GM23338 (cell line): ENCODE measurements at regions not wholly inside any gene's neighbourhood (a gene's known extent, or its start where the extent isn't known, plus 50 kb on each side); places are given as distances from the start of the nearest gene placed in this dataset.
"Not testable (repeated sequence)": the region's sequence is repeated elsewhere in the genome, so short reads cannot be mapped to it uniquely, and the experiment has no call there.

Experiments
- ATAC-seq: fragments of 200-7000 bp; cut with Tn5 transposase; 3 replicates; pipeline ENCODE4 v1.9.1; 2020
- DNase-seq: peaks from one replicate; pipeline ENCODE4 v3.0.0-alpha.2; 2015; ENCODE audit warnings: low spot score
- H2AFZ ChIP-seq: fragments of 200-600 bp; sonication (generic); 2 replicates; pipeline ENCODE4 v1.8.0; 2016; ENCODE audit warnings: antibody characterized with exemption, mild to moderate bottlenecking, moderate library complexity
- H3F3A ChIP-seq: fragments of 200-600 bp; sonication (generic); replicated peaks from 2 replicates; pipeline ENCODE4 v1.8.0; 2017; ENCODE audit warnings: antibody characterized with exemption, mixed run types, low read depth
- H3K27ac ChIP-seq: fragments of 200-600 bp; sonication (generic); 2 replicates; pipeline ENCODE4 v1.6.1; 2016; ENCODE audit warnings: low read depth
- H3K27me3 ChIP-seq: fragments of 200-600 bp; sonication (generic); 2 replicates; pipeline ENCODE4 v1.8.0; 2016; ENCODE audit warnings: mild to moderate bottlenecking, mixed run types, moderate library complexity; ENCODE audit not compliant: insufficient read depth
- H3K36me3 ChIP-seq: fragments of 200-600 bp; sonication (generic); 2 replicates; pipeline ENCODE4 v1.8.0; 2016; ENCODE audit warnings: mild to moderate bottlenecking; ENCODE audit not compliant: insufficient read depth
- H3K4me1 ChIP-seq: fragments of 200-600 bp; sonication (generic); 2 replicates; pipeline ENCODE4 v1.8.0; 2016; ENCODE audit warnings: mild to moderate bottlenecking, moderate library complexity; ENCODE audit not compliant: insufficient read depth
- H3K4me2 ChIP-seq: fragments of 200-600 bp; sonication (generic); 2 replicates; pipeline ENCODE4 v1.7.1; 2017; ENCODE audit warnings: mixed run types
- H3K4me3 ChIP-seq: fragments of 200-600 bp; sonication (generic); 2 replicates; pipeline ENCODE4 v1.6.1; 2016; ENCODE audit warnings: mixed run types
- H3K79me2 ChIP-seq: fragments of 200-600 bp; sonication (generic); replicated peaks from 2 replicates; pipeline ENCODE4 v1.8.0; 2017; ENCODE audit warnings: mild to moderate bottlenecking; ENCODE audit not compliant: insufficient read depth
- H3K9me2 ChIP-seq: fragments of 200-600 bp; sonication (generic); 2 replicates; pipeline ENCODE4 v1.8.0; 2017; ENCODE audit not compliant: insufficient read depth
- H4K20me1 ChIP-seq: fragments of 200-600 bp; sonication (generic); replicated peaks from 2 replicates; pipeline ENCODE4 v1.8.0; 2017; ENCODE audit warnings: mild to moderate bottlenecking; ENCODE audit not compliant: insufficient read depth
- H3K27ac Mint-ChIP-seq: 2 replicates; pipeline ENCODE4 v1.8.0; 2020; ENCODE audit warnings: inconsistent platforms, mild to moderate bottlenecking, moderate library complexity, mixed read lengths
- H3K27me3 Mint-ChIP-seq: 3 replicates; pipeline ENCODE4 v1.8.0; 2022; ENCODE audit warnings: low read depth, mild to moderate bottlenecking, moderate library complexity, mixed read lengths, inconsistent platforms; ENCODE audit not compliant: insufficient read depth, poor library complexity
- H3K36me3 Mint-ChIP-seq: 3 replicates; pipeline ENCODE4 v1.8.0; 2021; ENCODE audit warnings: low read depth, mild to moderate bottlenecking, inconsistent platforms, moderate library complexity, mixed read lengths
- H3K4me1 Mint-ChIP-seq: 3 replicates; pipeline ENCODE4 v1.8.0; 2020; ENCODE audit warnings: mild to moderate bottlenecking, inconsistent platforms, mixed read lengths
- H3K4me3 Mint-ChIP-seq: 3 replicates; pipeline ENCODE4 v1.8.0; 2021; ENCODE audit warnings: moderate library complexity, mild to moderate bottlenecking, inconsistent platforms, mixed read lengths
- H3K9me3 Mint-ChIP-seq: 3 replicates; pipeline ENCODE4 v1.8.0; 2020; ENCODE audit warnings: moderate library complexity, mild to moderate bottlenecking, inconsistent platforms, mixed read lengths
- CREB1 ChIP-seq: fragments of 250-450 bp; sonication (Bioruptor Pico); IDR thresholded peaks from 2 replicates; pipeline ENCODE4 v1.5.0; 2020; ENCODE audit warnings: low read depth, mild to moderate bottlenecking, moderate library complexity
- CTCF ChIP-seq, 2 experiments: fragments of 200-600 bp in 1 of 2; sonication (generic) in 1 of 2; conservative IDR thresholded peaks; 2 replicates each; pipeline versions ENCODE4 v1.5.1 to v1.6.1; 2016 to 2017; ENCODE audit warnings: antibody characterized with exemption in 2 of 2, low read depth in 2 of 2, mild to moderate bottlenecking in 2 of 2, moderate library complexity in 1 of 2
- ETS1 ChIP-seq: IDR thresholded peaks from 2 replicates; pipeline ENCODE4 v1.6.1; 2016; ENCODE audit warnings: antibody characterized with exemption
- EZH2 ChIP-seq: fragments of 200-600 bp; sonication (generic); IDR thresholded peaks from one replicate; pipeline ENCODE4 v1.8.0; 2017; ENCODE audit warnings: antibody characterized with exemption, mild to moderate bottlenecking, low read depth; ENCODE audit not compliant: unreplicated experiment
- EZH2phosphoT487 ChIP-seq: fragments of 200-600 bp; sonication (generic); IDR thresholded peaks from one replicate; pipeline ENCODE4 v1.8.1; 2018; ENCODE audit warnings: antibody characterized with exemption; ENCODE audit not compliant: unreplicated experiment
- JUNB ChIP-seq: IDR thresholded peaks from one replicate; pipeline ENCODE4 v1.6.1; 2016; ENCODE audit warnings: antibody characterized with exemption; ENCODE audit not compliant: unreplicated experiment
- NANOG ChIP-seq: IDR thresholded peaks from 2 replicates; pipeline ENCODE4 v1.6.1; 2016; ENCODE audit warnings: antibody characterized with exemption, borderline replicate concordance
- REST ChIP-seq: IDR thresholded peaks from one replicate; pipeline ENCODE4 v1.6.1; 2018; ENCODE audit warnings: antibody characterized with exemption; ENCODE audit not compliant: unreplicated experiment
- STAT1 ChIP-seq: IDR thresholded peaks from one replicate; pipeline ENCODE4 v1.6.1; 2016; ENCODE audit warnings: antibody characterized with exemption; ENCODE audit not compliant: unreplicated experiment
- ZNF114 ChIP-seq: fragments of 250-450 bp; sonication (Bioruptor Pico); IDR thresholded peaks from 2 replicates; pipeline ENCODE4 v1.5.0; 2020; ENCODE audit warnings: mild to moderate bottlenecking, moderate library complexity
- ZNF331 ChIP-seq: fragments of 250-450 bp; sonication (Bioruptor Pico); IDR thresholded peaks from 2 replicates; pipeline ENCODE4 v1.5.0; 2020; ENCODE audit warnings: low read depth, mild to moderate bottlenecking, moderate library complexity

GRCh38 chr2:65568656-65569440, 136.4 kb upstream of the SPRED2 start:
- H3K9me3 Mint-ChIP-seq, H3K4me2 ChIP-seq, H3K27ac ChIP-seq, H3K36me3 Mint-ChIP-seq, H3F3A ChIP-seq, H3K4me3 ChIP-seq, H3K79me2 ChIP-seq, H3K9me2 ChIP-seq, H3K4me3 Mint-ChIP-seq, ATAC-seq, H4K20me1 ChIP-seq, H3K4me1 ChIP-seq, H3K27ac Mint-ChIP-seq, H2AFZ ChIP-seq, H3K36me3 ChIP-seq, DNase-seq, H3K27me3 ChIP-seq: not testable (repeated sequence)
- H3K4me1 Mint-ChIP-seq: peaks cover 13% of the 10 kb centered on the region
- peaks cover 15% of the 10 kb centered on the region for H3K27me3 Mint-ChIP-seq

GRCh38 chr2:65566617-65567016, 134.2 kb upstream of the SPRED2 start:
- Mint-ChIP-seq H3K36me3 (no peaks in the 10 kb centered on the region), H3K9me3 (no peaks in the 10 kb centered on the region), H3K4me3 (no peak overlapping the region), H3K4me1 (peaks cover 13% of the 10 kb centered on the region), H3K27me3 (peaks cover 11% of the 10 kb centered on the region), H3K27ac (no peak overlapping the region)
- DNase-seq: no peak
- Histone ChIP-seq H3K36me3 (no peaks in the 10 kb centered on the region), H3K4me1 (peaks cover 3% of the 10 kb centered on the region; the same call in 1 of the 2 replicates), H3F3A (no peaks in the 10 kb centered on the region), H3K9me2 (no peaks in the 10 kb centered on the region), H3K27me3 (no peaks in the 10 kb centered on the region), H3K4me3 (no peak overlapping the region), H3K27ac (no peak overlapping the region), H3K4me2 (no peak overlapping the region), H3K79me2 (no peaks in the 10 kb centered on the region), H4K20me1 (no peaks in the 10 kb centered on the region), H2AFZ (peak overlapping the region; percentile 63; the same call in 1 of the 2 replicates)
- ATAC-seq: peak; percentile 80
- TF ChIP-seq ZNF114 (CRISPR knock-in tag): no peak
- TF ChIP-seq ZNF331 (CRISPR knock-in tag): no peak

- no peak for DNase-seq
- H3F3A ChIP-seq: no peaks in the 10 kb centered on the region
- no peaks in the 10 kb centered on the region for H3K36me3 Mint-ChIP-seq
- no peak overlapping the region for H3K4me2 ChIP-seq
- H3K27me3 Mint-ChIP-seq: peaks cover 11% of the 10 kb centered on the region
- no peak overlapping the region for H3K27ac Mint-ChIP-seq
- ATAC-seq: peak; percentile 35; the same call in 1 of the 3 replicates
- peaks cover 3% of the 10 kb centered on the region; the same call in 1 of the 2 replicates for H3K4me1 ChIP-seq
- H3K9me2 ChIP-seq: no peaks in the 10 kb centered on the region
- H3K4me1 Mint-ChIP-seq: peaks cover 13% of the 10 kb centered on the region
- no peak overlapping the region for H3K4me3 ChIP-seq
- H3K36me3 ChIP-seq: no peaks in the 10 kb centered on the region
- no peak overlapping the region for H2AFZ ChIP-seq
- no peak overlapping the region for H3K27ac ChIP-seq
- H4K20me1 ChIP-seq: no peaks in the 10 kb centered on the region
- no peaks in the 10 kb centered on the region for H3K79me2 ChIP-seq
- no peaks in the 10 kb centered on the region for H3K9me3 Mint-ChIP-seq
- H3K4me3 Mint-ChIP-seq: no peak overlapping the region
- TF ChIP-seq EZH2 (no peak), JUNB (no peak), REST (no peak), NANOG (no peak), ETS1 (no peak), CTCF (conservative IDR thresholded peaks at IDR 0.05; ENCODE audit: low read depth in 2 of 2) (no peak), ZNF114 (CRISPR knock-in tag) (no peak), EZH2phosphoT487 (no peak), ZNF331 (CRISPR knock-in tag) (no peak), STAT1 (no peak), CREB1 (CRISPR knock-in tag) (no peak)
- H3K27me3 ChIP-seq: no peaks in the 10 kb centered on the region
Measured at GRCh38 chr2:65565681-65566080, 133.3 kb upstream of the SPRED2 start.
